Ectodermal cell (in vitro differentiated cells): ENCODE measurements at regions not wholly inside any gene's neighbourhood (a gene's known extent, or its start where the extent isn't known, plus 50 kb on each side); places are given as distances from the start of the nearest gene placed in this dataset.

Experiments
- H3K27ac ChIP-seq: 2 replicates; pipeline ENCODE4 v1.7.0; 2013; ENCODE audit warnings: mild to moderate bottlenecking, low read depth, low read length; ENCODE audit not compliant: insufficient read depth, poor library complexity, severe bottlenecking
- H3K27me3 ChIP-seq: 2 replicates; pipeline ENCODE4 v1.7.0; 2013; ENCODE audit warnings: mild to moderate bottlenecking, low read length; ENCODE audit not compliant: insufficient read depth, control insufficient read depth, poor library complexity, severe bottlenecking
- H3K36me3 ChIP-seq: one replicate; pipeline ENCODE4 v1.7.0; 2013; ENCODE audit warnings: low read length; ENCODE audit not compliant: control insufficient read depth, insufficient read depth
- H3K4me1 ChIP-seq: one replicate; pipeline ENCODE4 v1.7.0; 2013; ENCODE audit warnings: low read length; ENCODE audit not compliant: control insufficient read depth, insufficient read depth
- H3K4me3 ChIP-seq: 2 replicates; pipeline ENCODE4 v1.7.0; 2013; ENCODE audit warnings: low read depth, low read length, control low read depth; ENCODE audit not compliant: insufficient read depth
- H3K9me3 ChIP-seq: 2 replicates; pipeline ENCODE4 v1.7.0; 2013; ENCODE audit warnings: mild to moderate bottlenecking, low read length, moderate library complexity; ENCODE audit not compliant: control insufficient read depth
- WGBS, 2 experiments: methylation state at CpG; one replicate each; pipeline ENCODE4 v1.1.7; 2013; ENCODE audit warnings: missing lambda C conversion rate in 2 of 2; 5-methylcytosine and 5-hydroxymethylcytosine counted together

DNA sequence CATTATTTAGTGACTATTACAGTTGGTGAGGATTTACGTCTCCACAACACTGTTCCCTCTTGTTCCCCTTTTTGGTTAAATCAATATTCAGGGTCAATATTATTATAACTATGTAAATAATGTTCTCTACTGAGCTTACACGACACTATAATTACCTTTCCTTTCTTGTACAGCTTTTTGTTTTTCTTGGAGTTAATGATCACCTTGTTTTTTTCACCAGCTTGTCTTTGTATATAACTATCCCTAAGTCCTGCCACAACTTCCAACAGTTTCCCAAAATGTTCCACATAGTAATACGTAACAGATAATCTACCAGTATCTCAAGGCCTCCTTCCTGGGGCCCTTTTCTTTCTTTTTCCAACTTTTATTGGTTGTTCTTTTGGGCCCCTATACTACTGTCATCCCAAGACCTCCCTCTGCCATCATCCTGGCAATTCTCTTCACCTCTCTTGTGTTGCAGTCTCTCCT is 142.0 kb upstream of the SOX4 start:
- WGBS, 2 experiments = 38 to 64% methylated on average over 2 to 3 of the region's 3 CpGs
- Histone ChIP-seq H3K27ac (no peak overlapping the region), H3K27me3 (no peaks in the 10 kb centered on the region), H3K4me3 (no peak overlapping the region), H3K9me3 (no peaks in the 10 kb centered on the region), H3K4me1 (no peaks in the 10 kb centered on the region), H3K36me3 (no peaks in the 10 kb centered on the region)

DNA sequence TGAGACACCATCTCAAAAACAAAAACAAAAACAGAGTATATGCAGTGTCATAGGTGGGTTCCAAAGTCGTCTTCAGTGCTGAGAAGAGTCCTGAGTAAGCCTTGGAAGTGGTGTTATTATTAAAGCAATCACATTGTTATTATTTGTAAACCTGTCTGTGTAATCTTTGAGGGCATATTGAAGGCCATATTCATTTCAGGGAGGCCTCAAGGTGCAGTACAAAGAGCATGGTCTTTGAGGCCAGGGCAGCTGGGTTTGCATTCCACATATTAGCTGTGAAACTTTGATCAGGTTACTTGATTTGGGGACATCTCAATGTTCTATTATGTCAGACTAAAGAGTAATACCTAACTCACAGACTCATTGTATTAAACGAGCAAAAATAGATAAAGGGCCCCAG is 139.3 kb upstream of the SOX4 start:
- no peaks in the 10 kb centered on the region for H3K4me1 ChIP-seq
- H3K4me3 ChIP-seq = no peak overlapping the region
- no peak overlapping the region for H3K27ac ChIP-seq
- H3K36me3 ChIP-seq = no peaks in the 10 kb centered on the region
- H3K27me3 ChIP-seq = no peaks in the 10 kb centered on the region
- H3K9me3 ChIP-seq = no peaks in the 10 kb centered on the region
- WGBS, 2 experiments = 86 to 100% methylated on average over 2 of the region's 2 CpGs

DNA sequence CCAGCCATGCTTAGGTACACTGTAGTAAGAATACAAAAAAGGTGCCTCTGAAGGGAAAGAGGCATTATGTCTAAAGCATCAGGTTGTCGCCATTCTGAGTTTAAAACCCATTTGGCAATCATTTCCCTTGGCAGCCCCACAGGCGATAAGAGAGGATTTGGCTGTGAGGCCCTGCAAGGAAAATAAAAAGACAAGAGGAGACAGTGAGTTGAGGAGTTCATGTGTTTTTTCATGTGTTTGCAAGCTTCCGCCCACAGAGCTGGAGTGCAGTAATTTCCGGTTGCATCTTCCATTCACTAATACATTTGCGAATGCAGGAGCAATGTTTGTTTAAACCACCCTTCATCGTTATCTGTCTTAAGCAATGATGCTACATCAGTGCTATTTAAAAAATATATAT is 138.5 kb upstream of the SOX4 start:
- no peak overlapping the region for H3K4me3 ChIP-seq

DNA sequence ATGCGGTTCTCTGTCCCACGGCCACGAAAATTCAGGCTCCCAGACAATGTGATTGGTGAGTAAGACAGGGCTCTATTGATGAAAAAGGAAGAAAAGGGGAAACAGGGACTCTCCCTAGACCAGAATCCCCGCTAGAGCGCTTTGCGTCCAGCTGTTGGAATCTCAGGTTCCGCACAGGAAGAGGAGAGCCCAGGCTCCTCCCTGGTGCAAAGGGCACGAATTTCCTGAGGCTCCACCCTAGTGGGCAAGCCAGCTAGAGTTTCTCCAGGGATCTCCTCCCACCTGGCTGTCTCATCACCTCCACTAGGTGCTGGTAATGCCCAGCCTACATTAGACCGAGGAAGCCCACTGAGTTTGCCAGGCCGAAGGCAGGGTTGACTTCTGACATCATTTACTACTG is 135.9 kb upstream of the SOX4 start:
- Histone ChIP-seq H3K4me3 (no peak overlapping the region), H3K27ac (no peak overlapping the region), H3K36me3 (no peaks in the 10 kb centered on the region), H3K9me3 (no peaks in the 10 kb centered on the region), H3K4me1 (no peaks in the 10 kb centered on the region), H3K27me3 (no peaks in the 10 kb centered on the region)
- 93 to 96% methylated on average over 10 of the region's 10 CpGs for WGBS, 2 experiments

More for the DNA sequence above, 138.5 kb upstream of the SOX4 start:
- Histone ChIP-seq H3K27ac (no peak overlapping the region), H3K36me3 (no peaks in the 10 kb centered on the region), H3K27me3 (no peaks in the 10 kb centered on the region), H3K9me3 (no peaks in the 10 kb centered on the region), H3K4me1 (no peaks in the 10 kb centered on the region)
- 92 to 94% methylated on average over 6 of the region's 6 CpGs for WGBS, 2 experiments

DNA sequence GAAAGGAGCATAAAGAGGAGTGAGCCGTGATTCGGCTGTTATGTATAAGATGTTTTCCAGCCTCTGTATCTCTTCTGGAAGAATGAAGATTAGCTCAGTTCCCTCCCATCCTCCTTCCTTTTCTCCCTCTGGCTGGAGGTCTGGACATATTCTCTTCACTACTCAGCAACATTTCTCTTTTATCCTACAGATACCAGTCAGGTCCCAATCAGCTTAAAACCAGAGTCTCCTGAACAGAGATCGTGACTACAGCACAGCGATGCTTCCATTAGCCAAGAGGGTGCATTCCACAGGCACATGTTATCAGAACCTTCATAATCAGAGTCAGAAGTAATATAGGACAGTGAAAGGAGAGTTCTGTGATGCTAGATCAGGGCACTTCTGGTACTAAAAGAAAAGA is 133.9 kb upstream of the SOX4 start:
- Histone ChIP-seq H3K9me3 (no peaks in the 10 kb centered on the region), H3K27me3 (no peaks in the 10 kb centered on the region), H3K27ac (no peak overlapping the region), H3K36me3 (no peaks in the 10 kb centered on the region), H3K4me1 (no peaks in the 10 kb centered on the region), H3K4me3 (no peak overlapping the region)
- WGBS, 2 experiments = 93 to 97% methylated on average over 2 to 4 of the region's 4 CpGs

DNA sequence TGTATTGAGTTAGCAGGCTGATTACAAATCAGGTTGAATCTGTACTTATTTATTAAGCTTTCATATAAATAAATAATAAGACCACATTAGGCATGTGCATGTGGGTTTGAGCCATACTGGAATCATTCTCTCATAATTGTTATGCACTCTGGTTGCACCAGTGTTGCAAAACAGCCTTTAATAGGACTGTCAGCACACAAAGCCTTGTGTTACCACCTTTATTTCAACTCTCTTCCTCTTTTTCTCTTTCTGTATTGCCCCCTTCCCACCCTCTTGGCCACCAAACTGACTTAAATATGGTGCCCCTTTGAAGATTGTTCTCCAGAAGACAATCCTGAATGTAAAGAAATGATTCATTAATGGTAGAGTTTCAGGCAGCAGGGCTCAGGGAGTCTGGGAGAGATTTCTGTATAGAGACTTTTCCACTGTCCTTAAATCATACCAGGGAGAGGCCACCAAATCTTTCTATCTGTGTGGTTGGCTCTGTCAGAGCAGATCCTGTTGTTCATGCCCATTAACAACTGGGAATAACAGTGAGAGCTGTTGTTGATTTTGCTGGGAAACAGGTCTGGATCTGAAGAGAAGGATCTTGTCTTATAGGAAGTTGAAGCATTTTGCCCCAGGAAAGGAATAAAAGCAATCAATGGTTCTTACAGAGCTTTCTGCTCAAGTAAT is 131.6 kb upstream of the SOX4 start:
- Histone ChIP-seq H3K27ac (no peak overlapping the region), H3K36me3 (no peaks in the 10 kb centered on the region), H3K9me3 (no peaks in the 10 kb centered on the region), H3K27me3 (no peaks in the 10 kb centered on the region), H3K4me1 (no peaks in the 10 kb centered on the region), H3K4me3 (no peak overlapping the region)

DNA sequence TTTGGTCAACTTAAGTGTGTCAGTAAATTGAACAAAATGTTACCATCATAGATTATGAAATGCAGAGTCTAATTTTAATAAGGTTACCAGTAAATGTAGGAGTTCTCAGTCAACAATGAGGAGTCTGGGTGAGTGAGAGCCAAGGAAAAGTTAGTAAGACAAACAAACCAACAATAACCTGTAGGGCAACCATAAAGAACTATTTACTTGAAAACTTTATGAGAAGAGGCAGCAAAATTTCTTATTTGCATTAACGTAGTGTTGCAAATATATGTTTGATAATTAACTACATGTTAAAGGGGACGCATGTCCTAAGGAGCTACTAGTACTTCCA is 131.1 kb upstream of the SOX4 start:
- Histone ChIP-seq H3K36me3 (no peaks in the 10 kb centered on the region), H3K27ac (no peak overlapping the region), H3K9me3 (no peaks in the 10 kb centered on the region), H3K4me3 (no peak overlapping the region), H3K27me3 (no peaks in the 10 kb centered on the region), H3K4me1 (no peaks in the 10 kb centered on the region)
- 83% methylated on average over 2 of the region's 2 CpGs for WGBS, 2 experiments

DNA sequence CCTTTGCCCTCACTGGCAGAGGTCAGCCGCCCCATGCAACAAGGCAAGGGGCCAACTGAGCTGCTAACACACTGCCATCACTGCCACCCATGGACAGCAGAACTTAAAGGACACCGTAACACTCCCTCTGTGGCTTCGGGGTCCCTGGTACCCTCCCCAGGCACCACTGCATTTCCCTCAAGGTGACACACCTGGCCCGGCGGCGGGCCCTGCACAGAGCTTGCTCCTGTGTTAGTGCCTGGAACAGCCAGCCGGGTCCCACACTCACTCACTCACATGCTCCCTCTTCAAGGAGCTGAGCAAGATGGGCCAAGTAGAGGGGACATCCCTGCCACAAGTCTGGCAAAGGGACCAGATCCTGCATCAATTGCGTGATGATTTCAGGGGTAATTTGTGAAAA is 126.5 kb upstream of the SOX4 start:
- H3K4me3 ChIP-seq = no peak overlapping the region
- peaks cover 3% of the 10 kb centered on the region for H3K4me1 ChIP-seq
- no peaks in the 10 kb centered on the region for H3K9me3 ChIP-seq
- no peak overlapping the region for H3K27ac ChIP-seq
- 93 to 97% methylated on average over 8 of the region's 8 CpGs for WGBS, 2 experiments
- H3K27me3 ChIP-seq = no peaks in the 10 kb centered on the region
- H3K36me3 ChIP-seq = no peaks in the 10 kb centered on the region

DNA sequence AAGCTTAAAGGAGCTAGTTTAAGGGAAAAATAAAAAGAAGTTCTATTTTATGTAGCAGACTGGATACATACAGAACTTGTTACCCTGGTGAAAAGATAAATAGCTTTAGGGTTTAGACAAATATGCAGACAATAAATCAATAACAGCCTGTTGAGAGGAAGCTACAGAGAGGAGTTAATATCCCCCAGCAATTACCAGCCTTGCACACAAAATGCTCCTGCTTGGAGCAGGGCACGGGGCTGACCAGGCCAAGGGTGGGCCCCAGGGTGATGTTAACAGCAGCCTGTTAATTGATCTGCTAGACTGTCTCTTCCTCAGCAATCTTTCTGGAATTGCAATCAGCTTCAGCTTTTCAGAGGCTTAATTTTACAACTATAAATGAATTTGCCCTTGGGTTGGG is 125.1 kb upstream of the SOX4 start:
- no peaks in the 10 kb centered on the region for H3K36me3 ChIP-seq

DNA sequence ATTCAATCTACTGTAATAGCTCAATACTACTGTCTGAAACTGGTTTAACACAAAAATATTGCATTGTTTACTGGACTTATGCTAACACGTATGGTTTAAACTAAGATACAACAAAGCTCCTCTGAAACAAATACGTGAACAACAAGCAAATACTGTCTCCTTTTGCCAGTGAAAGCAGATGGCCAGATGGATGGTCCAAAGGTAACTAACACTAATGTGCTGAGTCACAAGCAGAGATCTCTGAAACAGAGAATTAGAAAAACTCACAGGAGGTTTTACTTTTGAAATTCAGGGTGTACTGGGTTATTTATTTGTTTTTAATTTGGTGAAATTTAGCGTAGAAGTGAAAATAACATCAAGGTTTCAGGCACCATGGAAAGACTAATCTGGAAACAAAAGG is 124.3 kb upstream of the SOX4 start:
- Histone ChIP-seq H3K27me3 (no peaks in the 10 kb centered on the region), H3K36me3 (no peaks in the 10 kb centered on the region), H3K4me1 (peaks cover 3% of the 10 kb centered on the region), H3K27ac (no peak overlapping the region), H3K9me3 (no peaks in the 10 kb centered on the region), H3K4me3 (no peak overlapping the region)
- 93 to 95% methylated on average over 3 of the region's 3 CpGs for WGBS, 2 experiments

More for the DNA sequence above, 125.1 kb upstream of the SOX4 start:
- H3K4me3 ChIP-seq = no peak overlapping the region
- H3K4me1 ChIP-seq = peaks cover 3% of the 10 kb centered on the region
- no peaks in the 10 kb centered on the region for H3K27me3 ChIP-seq
- H3K9me3 ChIP-seq = no peaks in the 10 kb centered on the region
- WGBS, 2 experiments = 68% methylated on average over 1 of the region's 1 CpG
- H3K27ac ChIP-seq = no peak overlapping the region

DNA sequence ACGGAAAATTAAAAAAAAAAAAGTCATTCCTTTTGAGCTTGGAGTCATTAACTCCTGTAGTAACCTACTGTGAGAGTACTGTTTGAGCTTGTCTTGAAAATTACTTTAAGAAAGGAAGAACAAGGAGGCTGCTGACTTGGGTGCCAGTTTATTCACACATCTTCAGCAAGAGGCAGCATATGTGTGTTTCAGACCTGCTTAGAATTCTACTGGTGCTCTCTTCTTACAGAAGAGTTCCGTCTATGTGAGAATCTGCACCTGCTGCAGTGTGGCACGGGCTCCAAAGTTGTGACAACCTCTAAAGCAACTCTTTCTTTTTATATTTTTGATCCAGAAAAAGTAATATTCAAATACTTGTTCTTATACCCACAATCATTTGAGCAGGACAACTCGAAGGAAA is 117.4 kb upstream of the SOX4 start:
- H3K27me3 ChIP-seq = peaks cover 12% of the 10 kb centered on the region
- no peaks in the 10 kb centered on the region for H3K36me3 ChIP-seq
- H3K27ac ChIP-seq = no peak overlapping the region
- 49 to 50% methylated on average over 4 of the region's 4 CpGs for WGBS, 2 experiments
- no peaks in the 10 kb centered on the region for H3K9me3 ChIP-seq
- no peak overlapping the region for H3K4me3 ChIP-seq
- H3K4me1 ChIP-seq = no peaks in the 10 kb centered on the region
